HG03066 (cell line): ENCODE measurements at regions not wholly inside any gene's neighbourhood (a gene's known extent, or its start where the extent isn't known, plus 50 kb on each side); places are given as distances from the start of the nearest gene placed in this dataset.
"Not testable (repeated sequence)": the region's sequence is repeated elsewhere in the genome, so short reads cannot be mapped to it uniquely, and the experiment has no call there.

ENCODE experiments used
- ATAC-seq: cut with Tn5 transposase; IDR thresholded peaks from one replicate; pipeline ENCODE4 v1.9.1; 2021; ENCODE audit warnings: low read depth; ENCODE audit not compliant: unreplicated experiment

GRCh38 chr6:109255946-109256640 is 126.2 kb downstream of the CD164 start:
- no peak for ATAC-seq

- ATAC-seq = no peak
These were observed 127.2 kb downstream of the CD164 start for GRCh38 chr6:109255087-109255486.

GRCh38 chr6:109253366-109253765 is 128.9 kb downstream of the CD164 start:
- ATAC-seq = no peak

GRCh38 chr6:109252261-109253041 is 129.8 kb downstream of the CD164 start:
- ATAC-seq = no peak

- ATAC-seq = no peak
These were observed 130.4 kb downstream of the CD164 start for GRCh38 chr6:109251839-109252238.

GRCh38 chr6:109250544-109251156 is 131.6 kb downstream of the CD164 start:
- not testable (repeated sequence) for ATAC-seq

- ATAC-seq = no peak
These were observed 138.1 kb downstream of the CD164 start for GRCh38 chr6:109243863-109244825.

- ATAC-seq = no peak
These were observed 139.3 kb downstream of the CD164 start for GRCh38 chr6:109242925-109243324.

GRCh38 chr6:109242029-109242428 is 140.2 kb downstream of the CD164 start:
- no peak for ATAC-seq

- no peak for ATAC-seq
These were observed 141.1 kb downstream of the CD164 start for GRCh38 chr6:109241199-109241598.

GRCh38 chr6:109240370-109241084 is 141.7 kb downstream of the CD164 start:
- ATAC-seq = no peak

GRCh38 chr6:109239651-109240321 is 142.5 kb downstream of the CD164 start:
- no peak for ATAC-seq

GRCh38 chr6:109239160-109239559 is 143.1 kb downstream of the CD164 start:
- no peak for ATAC-seq

GRCh38 chr6:109238396-109238795 is 143.1 kb downstream of the CEP57L1 start:
- no peak for ATAC-seq

- ATAC-seq = no peak
These were observed 142.7 kb downstream of the CEP57L1 start for GRCh38 chr6:109237986-109238329.

GRCh38 chr6:109237077-109237985 is 142.0 kb downstream of the CEP57L1 start:
- no peak for ATAC-seq

GRCh38 chr6:109236115-109237076 is 141.1 kb downstream of the CEP57L1 start:
- peak; percentile 81 for ATAC-seq
